IMR-90 (cell line): ENCODE measurements at regions not wholly inside any gene's neighbourhood (a gene's known extent, or its start where the extent isn't known, plus 50 kb on each side); places are given as distances from the start of the nearest gene placed in this dataset.

ENCODE experiments used
- ATAC-seq: fragments of 200-7000 bp; cut with Tn5 transposase; 2 replicates; pipeline ENCODE4 v1.9.1; 2020; ENCODE audit warnings: low read depth, mild to moderate bottlenecking, moderate library complexity
- BruUV-seq: library from RNA; stranded (reverse); fragments of 400-500 nt; replicated peaks from 2 replicates; lab custom pipeline; 2021; lab: Mats Ljungman, UMichigan
- CTCF ChIA-PET: fragments of 300-600 bp; formaldehyde crosslinking; extraction: SDS; loops from one replicate; lab custom pipeline; 2021; ENCODE audit warnings: antibody characterized with exemption; lab: Yijun Ruan, JAX
- POLR2A ChIA-PET: fragments of 300-600 bp; sonication (Branson Sonifier 250); formaldehyde crosslinking; loops from one replicate; lab custom pipeline; 2022; ENCODE audit warnings: antibody characterized with exemption; ENCODE audit not compliant: unreplicated experiment; lab: Charles Lee
- DNase-seq: peaks from one replicate; pipeline ENCODE4 v3.0.0; 2013
- H2AFZ ChIP-seq: replicated peaks from 2 replicates; pipeline ENCODE3; 2013; ENCODE audit warnings: low read length, mild to moderate bottlenecking; ENCODE audit not compliant: poor library complexity
- H2AK5ac ChIP-seq: 2 replicates; pipeline ENCODE4 v1.6.1; 2013; ENCODE audit warnings: low read depth, low read length, inconsistent platforms
- H2AK9ac ChIP-seq: replicated peaks from 2 replicates; pipeline ENCODE3; 2013; ENCODE audit warnings: mild to moderate bottlenecking, low read depth, low read length, moderate library complexity; ENCODE audit not compliant: poor library complexity
- H2BK120ac ChIP-seq: 2 replicates; pipeline ENCODE4 v1.6.1; 2013; ENCODE audit warnings: low read depth, low read length, inconsistent platforms
- H2BK15ac ChIP-seq: 3 replicates; pipeline ENCODE4 v1.6.1; 2013; ENCODE audit warnings: low read depth, low read length, inconsistent platforms
- H2BK20ac ChIP-seq: 2 replicates; pipeline ENCODE4 v1.6.1; 2013; ENCODE audit warnings: low read depth, mild to moderate bottlenecking, inconsistent platforms, low read length, moderate library complexity
- H2BK5ac ChIP-seq: 2 replicates; pipeline ENCODE4 v1.6.1; 2013; ENCODE audit warnings: mild to moderate bottlenecking, low read depth, low read length, inconsistent platforms; ENCODE audit not compliant: poor library complexity, severe bottlenecking
- H3K14ac ChIP-seq: replicated peaks from 2 replicates; pipeline ENCODE4 v1.6.1; 2013; ENCODE audit warnings: low read depth, low read length, inconsistent platforms
- H3K18ac ChIP-seq: 2 replicates; pipeline ENCODE4 v1.6.1; 2013; ENCODE audit warnings: low read depth, low read length, control low read depth
- H3K23ac ChIP-seq: 2 replicates; pipeline ENCODE4 v1.6.1; 2013; ENCODE audit warnings: low read depth, low read length, inconsistent platforms
- H3K27ac ChIP-seq: 2 replicates; pipeline ENCODE4 v1.5.1; 2013; ENCODE audit warnings: mild to moderate bottlenecking, control low read depth, low read length; ENCODE audit not compliant: insufficient read depth
- H3K27me3 ChIP-seq: 2 replicates; pipeline ENCODE4 v1.6.1; 2013; ENCODE audit warnings: low read length; ENCODE audit not compliant: control insufficient read depth, insufficient read depth
- H3K36me3 ChIP-seq: 2 replicates; pipeline ENCODE4 v1.6.1; 2013; ENCODE audit warnings: low read length, mixed read lengths; ENCODE audit not compliant: control insufficient read depth, insufficient read depth
- H3K4ac ChIP-seq: 2 replicates; pipeline ENCODE4 v1.6.1; 2013; ENCODE audit warnings: low read depth, low read length, inconsistent platforms
- H3K4me1 ChIP-seq: 2 replicates; pipeline ENCODE4 v1.6.1; 2013; ENCODE audit warnings: low read length, mixed read lengths; ENCODE audit not compliant: control insufficient read depth, insufficient read depth
- H3K4me2 ChIP-seq: 2 replicates; pipeline ENCODE4 v1.6.1; 2013; ENCODE audit warnings: low read depth, mild to moderate bottlenecking, control low read depth, low read length, moderate library complexity
- H3K4me3 ChIP-seq: 2 replicates; pipeline ENCODE4 v1.5.1; 2013; ENCODE audit warnings: low read depth, mild to moderate bottlenecking, control low read depth, low read length, moderate library complexity; ENCODE audit not compliant: insufficient read depth
- H3K56ac ChIP-seq: 2 replicates; pipeline ENCODE4 v1.6.1; 2013; ENCODE audit warnings: low read length, inconsistent platforms; ENCODE audit not compliant: insufficient read depth; ENCODE audit errors: extremely low read depth
- H3K79me1 ChIP-seq, 2 experiments: 2 replicates each; pipeline ENCODE4 v1.6.1; 2013; ENCODE audit warnings: low read length in 2 of 2, inconsistent platforms in 1 of 2, low read depth in 1 of 2
- H3K9ac ChIP-seq: 2 replicates; pipeline ENCODE4 v1.6.1; 2013; ENCODE audit warnings: low read depth, low read length, control low read depth
- H3K9me1 ChIP-seq: 2 replicates; pipeline ENCODE4 v1.6.1; 2013; ENCODE audit warnings: low read length, inconsistent platforms; ENCODE audit not compliant: insufficient read depth
- H3K9me3 ChIP-seq: 2 replicates; pipeline ENCODE4 v1.6.1; 2013; ENCODE audit warnings: low read length; ENCODE audit not compliant: control insufficient read depth, insufficient read depth
- H4K20me1 ChIP-seq: 2 replicates; pipeline ENCODE4 v1.6.1; 2013; ENCODE audit warnings: low read length, inconsistent platforms; ENCODE audit not compliant: insufficient read depth
- H4K5ac ChIP-seq: 2 replicates; pipeline ENCODE4 v1.6.1; 2013; ENCODE audit warnings: mild to moderate bottlenecking, low read depth, low read length, control low read depth
- H4K8ac ChIP-seq, 2 experiments: 2 replicates each; pipeline ENCODE4 v1.6.1; 2013; ENCODE audit warnings: low read depth in 2 of 2, low read length in 2 of 2, control low read depth in 1 of 2, inconsistent platforms in 1 of 2
- H4K91ac ChIP-seq: 2 replicates; pipeline ENCODE4 v1.6.1; 2013; ENCODE audit warnings: low read depth, low read length, inconsistent platforms; ENCODE audit not compliant: insufficient read depth
- CEBPB ChIP-seq: IDR thresholded peaks from 2 replicates; pipeline ENCODE4 v1.6.1; 2012; ENCODE audit warnings: low read depth, low read length, improper control_type of control experiment
- CHD1 ChIP-seq: IDR thresholded peaks from 2 replicates; pipeline ENCODE4 v1.6.1; 2012; ENCODE audit warnings: low read depth, low read length, improper control_type of control experiment
- FOS ChIP-seq: fragments of 150-350 bp; IDR thresholded peaks from 2 replicates; pipeline ENCODE4 v1.6.1; 2016; ENCODE audit warnings: low read depth, low read length
- MAZ ChIP-seq: IDR thresholded peaks from 2 replicates; pipeline ENCODE4 v1.6.1; 2012; ENCODE audit warnings: low read depth, mild to moderate bottlenecking, low read length, improper control_type of control experiment, moderate library complexity, borderline replicate concordance
- MXI1 ChIP-seq: IDR thresholded peaks from 2 replicates; pipeline ENCODE4 v1.6.1; 2012; ENCODE audit warnings: low read depth, mild to moderate bottlenecking, low read length, moderate library complexity, borderline replicate concordance
- NFE2L2 ChIP-seq: fragments of 150-350 bp; IDR thresholded peaks from 2 replicates; pipeline ENCODE4 v1.6.1; 2016; ENCODE audit warnings: low read depth, mild to moderate bottlenecking, low read length
- POLR2A ChIP-seq: IDR thresholded peaks from 2 replicates; pipeline ENCODE4 v1.6.1; 2012; ENCODE audit warnings: mild to moderate bottlenecking, low read depth, low read length
- RAD21 ChIP-seq: IDR thresholded peaks from 2 replicates; pipeline ENCODE4 v1.6.1; 2012; ENCODE audit warnings: low read length, improper control_type of control experiment
- RCOR1 ChIP-seq: IDR thresholded peaks from 2 replicates; pipeline ENCODE4 v1.6.1; 2012; ENCODE audit warnings: mild to moderate bottlenecking, low read length, improper control_type of control experiment; ENCODE audit not compliant: insufficient replicate concordance
- RFX5 ChIP-seq: IDR thresholded peaks from 2 replicates; pipeline ENCODE4 v1.8.0; 2012; ENCODE audit warnings: low read depth, mild to moderate bottlenecking, low read length, moderate library complexity
- SMC3 ChIP-seq: fragments of 150-350 bp; IDR thresholded peaks from 2 replicates; pipeline ENCODE4 v1.6.1; 2016; ENCODE audit warnings: low read depth, mild to moderate bottlenecking, antibody characterized with exemption, low read length, moderate library complexity
- WGBS, 2 experiments: methylation state at CpG; one replicate each; pipeline versions ENCODE4 v1.1.5 to v1.1.7; 2013; ENCODE audit warnings: missing lambda C conversion rate in 2 of 2; ENCODE audit not compliant: insufficient read length in 1 of 2; ENCODE audit errors: extremely low coverage in 2 of 2; 5-methylcytosine and 5-hydroxymethylcytosine counted together
- dilution Hi-C: fragments of 300-500 bp; cut with HindIII; formaldehyde crosslinking; loops from one replicate; pipeline ENCODE4 v1.14.3; 2018; ENCODE audit warnings: low sequenced_read_pairs; ENCODE audit not compliant: unreplicated experiment
- in situ Hi-C: fragments of 300-500 bp; cut with MboI; formaldehyde crosslinking; loops from 3 replicates; pipeline ENCODE4 v1.14.3; 2019; ENCODE audit warnings: low sequenced_read_pairs, inconsistent platforms, mixed read lengths
- intact Hi-C: fragments of 100-400 bp; cut with micrococcal nuclease; formaldehyde crosslinking; loops from 2 replicates; pipeline ENCODE4 v1.10.0; 2022
- TF ChIP-seq, protein P1 (sequence below): fragments of 150-350 bp; IDR thresholded peaks from 2 replicates; pipeline ENCODE4 v1.6.1; 2016; ENCODE audit warnings: low read depth, mild to moderate bottlenecking, low read length, moderate library complexity, borderline replicate concordance
- TF ChIP-seq, protein P2 (sequence below): conservative IDR thresholded peaks from 2 replicates; pipeline ENCODE4 v1.5.1; 2012; ENCODE audit warnings: mild to moderate bottlenecking, low read depth, low read length, improper control_type of control experiment
- TF ChIP-seq, protein P3 (sequence below): fragments of 150-350 bp; IDR thresholded peaks from 2 replicates; pipeline ENCODE4 v1.6.1; 2017; ENCODE audit warnings: mild to moderate bottlenecking, antibody characterized with exemption, low read length, low read depth

DNA sequence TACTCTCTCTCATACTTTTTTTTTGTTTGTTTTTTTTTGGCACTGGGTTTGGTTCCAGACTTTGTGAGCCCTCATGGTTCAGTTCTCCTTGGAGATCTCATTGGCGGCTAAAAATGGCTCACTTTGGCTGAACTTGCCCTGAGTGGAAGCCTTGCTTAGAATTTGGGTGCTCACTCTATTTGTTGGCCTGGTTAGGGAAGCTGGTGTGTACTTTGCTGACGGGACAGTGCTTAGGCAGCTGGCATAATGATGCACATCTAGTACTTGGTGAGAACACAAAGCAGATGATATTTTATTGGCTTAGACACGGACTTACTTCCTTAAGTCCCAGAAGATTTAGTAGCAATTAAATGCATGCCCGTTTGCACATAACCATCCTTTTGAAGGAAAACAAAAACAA, 66.5 kb upstream of the GRAMD1B start:
- Histone ChIP-seq H4K91ac (no peak overlapping the region), H3K23ac (no peak overlapping the region), H3K9me3 (no peaks in the 10 kb centered on the region), H3K36me3 (no peaks in the 10 kb centered on the region), H3K56ac (no peak overlapping the region), H2AFZ (no peak overlapping the region), H3K27ac (no peak overlapping the region), H4K8ac (no peak overlapping the region), H3K18ac (no peak overlapping the region), H2AK9ac (no peak overlapping the region), H3K27me3 (peaks cover 64% of the 10 kb centered on the region), H2AK5ac (no peak overlapping the region), H3K4me1 (no peaks in the 10 kb centered on the region; the same call in 1 of the 2 replicates), H2BK20ac (no peak overlapping the region), H4K20me1 (no peaks in the 10 kb centered on the region), H3K14ac (no peak overlapping the region), H3K4ac (no peak overlapping the region), H2BK5ac (no peak overlapping the region), H3K4me3 (no peak overlapping the region), H3K9ac (no peak overlapping the region), H2BK120ac (no peak overlapping the region), H2BK15ac (no peak overlapping the region), H4K5ac (no peak overlapping the region), H3K4me2 (no peak overlapping the region), H3K9me1 (no peaks in the 10 kb centered on the region), H3K79me1 (no peaks in the 10 kb centered on the region)
- ChIA-PET POLR2A (no interaction called here), CTCF (no interaction called here)
- TF ChIP-seq MAZ = no peak
- TF ChIP-seq, protein P1, sequence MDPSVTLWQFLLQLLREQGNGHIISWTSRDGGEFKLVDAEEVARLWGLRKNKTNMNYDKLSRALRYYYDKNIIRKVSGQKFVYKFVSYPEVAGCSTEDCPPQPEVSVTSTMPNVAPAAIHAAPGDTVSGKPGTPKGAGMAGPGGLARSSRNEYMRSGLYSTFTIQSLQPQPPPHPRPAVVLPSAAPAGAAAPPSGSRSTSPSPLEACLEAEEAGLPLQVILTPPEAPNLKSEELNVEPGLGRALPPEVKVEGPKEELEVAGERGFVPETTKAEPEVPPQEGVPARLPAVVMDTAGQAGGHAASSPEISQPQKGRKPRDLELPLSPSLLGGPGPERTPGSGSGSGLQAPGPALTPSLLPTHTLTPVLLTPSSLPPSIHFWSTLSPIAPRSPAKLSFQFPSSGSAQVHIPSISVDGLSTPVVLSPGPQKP = no peak
- TF ChIP-seq MXI1 = no peak
- no peak for TF ChIP-seq SMC3
- TF ChIP-seq, protein P2, sequence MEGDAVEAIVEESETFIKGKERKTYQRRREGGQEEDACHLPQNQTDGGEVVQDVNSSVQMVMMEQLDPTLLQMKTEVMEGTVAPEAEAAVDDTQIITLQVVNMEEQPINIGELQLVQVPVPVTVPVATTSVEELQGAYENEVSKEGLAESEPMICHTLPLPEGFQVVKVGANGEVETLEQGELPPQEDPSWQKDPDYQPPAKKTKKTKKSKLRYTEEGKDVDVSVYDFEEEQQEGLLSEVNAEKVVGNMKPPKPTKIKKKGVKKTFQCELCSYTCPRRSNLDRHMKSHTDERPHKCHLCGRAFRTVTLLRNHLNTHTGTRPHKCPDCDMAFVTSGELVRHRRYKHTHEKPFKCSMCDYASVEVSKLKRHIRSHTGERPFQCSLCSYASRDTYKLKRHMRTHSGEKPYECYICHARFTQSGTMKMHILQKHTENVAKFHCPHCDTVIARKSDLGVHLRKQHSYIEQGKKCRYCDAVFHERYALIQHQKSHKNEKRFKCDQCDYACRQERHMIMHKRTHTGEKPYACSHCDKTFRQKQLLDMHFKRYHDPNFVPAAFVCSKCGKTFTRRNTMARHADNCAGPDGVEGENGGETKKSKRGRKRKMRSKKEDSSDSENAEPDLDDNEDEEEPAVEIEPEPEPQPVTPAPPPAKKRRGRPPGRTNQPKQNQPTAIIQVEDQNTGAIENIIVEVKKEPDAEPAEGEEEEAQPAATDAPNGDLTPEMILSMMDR = no peak
- TF ChIP-seq FOS = no peak
- no peak for TF ChIP-seq POLR2A
- no peak for TF ChIP-seq RAD21
- no peak for TF ChIP-seq CHD1
- no peak for TF ChIP-seq RFX5
- TF ChIP-seq NFE2L2 = no peak
- TF ChIP-seq CEBPB = no peak
- TF ChIP-seq RCOR1 = no peak
- TF ChIP-seq, protein P3, sequence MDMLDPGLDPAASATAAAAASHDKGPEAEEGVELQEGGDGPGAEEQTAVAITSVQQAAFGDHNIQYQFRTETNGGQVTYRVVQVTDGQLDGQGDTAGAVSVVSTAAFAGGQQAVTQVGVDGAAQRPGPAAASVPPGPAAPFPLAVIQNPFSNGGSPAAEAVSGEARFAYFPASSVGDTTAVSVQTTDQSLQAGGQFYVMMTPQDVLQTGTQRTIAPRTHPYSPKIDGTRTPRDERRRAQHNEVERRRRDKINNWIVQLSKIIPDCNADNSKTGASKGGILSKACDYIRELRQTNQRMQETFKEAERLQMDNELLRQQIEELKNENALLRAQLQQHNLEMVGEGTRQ = no peak
- dilution Hi-C loops (no loop called here), intact Hi-C loops (no loop called here), in situ Hi-C loops (no loop called here)
- BruUV-seq = no TSS peak
- WGBS, 2 experiments = 100% methylated on average over 1 of the region's 4 CpGs; no CpG with 5 or more reads in 1 of the 2 experiments
- no peak for DNase-seq
- no peak for ATAC-seq
